SJCRH30 (cell line): ENCODE measurements at regions not wholly inside any gene's neighbourhood (a gene's known extent, or its start where the extent isn't known, plus 50 kb on each side); places are given as distances from the start of the nearest gene placed in this dataset.
A peak's percentile ranks its signal among the peaks of the same experiment; 100 is the strongest.
"Not testable (repeated sequence)": the region's sequence is repeated elsewhere in the genome, so short reads cannot be mapped to it uniquely, and the experiment has no call there.

Experiments
- DNase-seq, 2 experiments: peaks; one replicate each; pipeline ENCODE4 v3.0.0-alpha.2; 2015 to 2020
- H3K27ac ChIP-seq: fragments of 250-450 bp; sonication (Bioruptor Pico); 2 replicates; pipeline ENCODE4 v1.5.1; 2020; ENCODE audit warnings: mild to moderate bottlenecking, moderate library complexity
- H3K27me3 ChIP-seq: fragments of 250-450 bp; sonication (Bioruptor Pico); 2 replicates; pipeline ENCODE4 v1.5.1; 2020; ENCODE audit warnings: mild to moderate bottlenecking, moderate library complexity
- H3K36me3 ChIP-seq: fragments of 250-450 bp; sonication (Bioruptor Pico); 2 replicates; pipeline ENCODE4 v1.5.1; 2020; ENCODE audit warnings: mild to moderate bottlenecking, moderate library complexity
- H3K4me1 ChIP-seq: fragments of 250-450 bp; sonication (Bioruptor Pico); 2 replicates; pipeline ENCODE4 v1.5.1; 2020; ENCODE audit warnings: mild to moderate bottlenecking, moderate library complexity
- H3K4me3 ChIP-seq: fragments of 250-450 bp; sonication (Bioruptor Pico); 2 replicates; pipeline ENCODE4 v1.5.1; 2020; ENCODE audit warnings: mild to moderate bottlenecking, moderate library complexity
- H3K9me3 ChIP-seq: fragments of 250-450 bp; sonication (Bioruptor Pico); replicated peaks from 2 replicates; pipeline ENCODE4 v1.5.1; 2020; ENCODE audit warnings: mild to moderate bottlenecking, moderate library complexity

DNA sequence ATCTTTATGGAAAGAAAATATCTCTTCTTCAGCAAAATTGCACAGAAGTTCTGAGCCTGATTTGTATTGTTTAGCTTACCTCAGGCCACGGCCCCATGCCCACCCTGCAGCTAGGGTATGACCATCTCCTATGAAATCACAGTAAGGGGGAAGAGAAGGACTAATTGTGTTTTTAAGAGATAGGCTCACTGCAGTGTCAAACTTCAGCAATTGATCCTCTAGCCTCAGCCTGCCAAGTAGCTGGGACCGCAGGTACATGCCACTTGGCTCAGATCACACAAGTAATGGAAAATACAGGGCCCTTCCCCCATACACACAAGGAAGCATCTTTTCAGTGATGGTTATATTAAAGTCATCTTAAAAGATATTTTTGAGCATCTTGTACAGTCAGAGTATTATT lies 60.0 kb downstream of the DMAC1 start:
- Histone ChIP-seq H3K9me3 (no peaks in the 10 kb centered on the region), H3K27me3 (no peaks in the 10 kb centered on the region), H3K36me3 (no peaks in the 10 kb centered on the region), H3K27ac (no peak overlapping the region), H3K4me1 (no peaks in the 10 kb centered on the region), H3K4me3 (no peak overlapping the region)
- no peak for DNase-seq

- H3K4me1 ChIP-seq = no peaks in the 10 kb centered on the region
- no peaks in the 10 kb centered on the region for H3K36me3 ChIP-seq
- no peak overlapping the region for H3K27ac ChIP-seq
- DNase-seq = no peak
- no peak overlapping the region for H3K4me3 ChIP-seq
- H3K9me3 ChIP-seq = no peaks in the 10 kb centered on the region
- H3K27me3 ChIP-seq = no peaks in the 10 kb centered on the region
Measured at GRCh38 chr9:7735311-7735710, 64.3 kb downstream of the DMAC1 start.

DNA sequence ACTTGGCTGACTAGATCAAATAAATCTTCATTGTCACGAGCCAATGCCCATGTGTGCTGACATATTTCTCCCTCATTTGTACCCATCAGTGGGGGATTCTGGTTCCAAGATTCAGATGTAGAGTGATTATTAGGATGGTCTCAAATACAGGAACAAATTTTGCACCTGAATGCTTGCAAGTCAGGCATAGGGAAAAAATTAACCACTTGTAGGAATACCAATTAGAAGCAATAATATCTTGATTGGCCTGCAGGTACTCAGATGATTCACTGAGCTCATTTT lies 69.5 kb downstream of the DMAC1 start:
- H3K27ac ChIP-seq = no peak overlapping the region
- H3K4me1 ChIP-seq = no peaks in the 10 kb centered on the region
- no peaks in the 10 kb centered on the region for H3K36me3 ChIP-seq
- H3K9me3 ChIP-seq = no peaks in the 10 kb centered on the region
- no peak overlapping the region for H3K4me3 ChIP-seq
- no peak for DNase-seq
- no peaks in the 10 kb centered on the region for H3K27me3 ChIP-seq

- Histone ChIP-seq H3K27ac (no peak overlapping the region), H3K9me3 (no peaks in the 10 kb centered on the region), H3K27me3 (no peaks in the 10 kb centered on the region)
Measured at GRCh38 chr9:7729371-7730163, 70.0 kb downstream of the DMAC1 start.

GRCh38 chr9:7721291-7721690 lies 78.3 kb downstream of the DMAC1 start:
- peak in 1 of 2 experiments; percentile 10 for DNase-seq
- Histone ChIP-seq H3K27ac (no peak overlapping the region), H3K36me3 (no peaks in the 10 kb centered on the region), H3K4me3 (no peak overlapping the region), H3K27me3 (no peaks in the 10 kb centered on the region), H3K4me1 (no peaks in the 10 kb centered on the region), H3K9me3 (no peaks in the 10 kb centered on the region)

More at GRCh38 chr9:7729371-7730163, 70.0 kb downstream of the DMAC1 start:
- H3K36me3 ChIP-seq = no peaks in the 10 kb centered on the region
- no peaks in the 10 kb centered on the region for H3K4me1 ChIP-seq
- H3K4me3 ChIP-seq = no peak overlapping the region
- DNase-seq = no peak

- H3K27me3 ChIP-seq = not testable (repeated sequence)
Measured at GRCh38 chr9:7713088-7713487, 86.5 kb downstream of the DMAC1 start.

GRCh38 chr9:7710686-7711085 lies 88.9 kb downstream of the DMAC1 start:
- Histone ChIP-seq H3K4me3 (no peak overlapping the region), H3K4me1 (no peaks in the 10 kb centered on the region), H3K36me3 (no peaks in the 10 kb centered on the region), H3K27me3 (no peaks in the 10 kb centered on the region), H3K27ac (no peak overlapping the region), H3K9me3 (no peaks in the 10 kb centered on the region)
- peak in 1 of 2 experiments; percentile 13 for DNase-seq

More at GRCh38 chr9:7713088-7713487, 86.5 kb downstream of the DMAC1 start:
- H3K27ac ChIP-seq, H3K9me3 ChIP-seq, DNase-seq, H3K4me3 ChIP-seq, H3K4me1 ChIP-seq, H3K36me3 ChIP-seq: not testable (repeated sequence)

DNA sequence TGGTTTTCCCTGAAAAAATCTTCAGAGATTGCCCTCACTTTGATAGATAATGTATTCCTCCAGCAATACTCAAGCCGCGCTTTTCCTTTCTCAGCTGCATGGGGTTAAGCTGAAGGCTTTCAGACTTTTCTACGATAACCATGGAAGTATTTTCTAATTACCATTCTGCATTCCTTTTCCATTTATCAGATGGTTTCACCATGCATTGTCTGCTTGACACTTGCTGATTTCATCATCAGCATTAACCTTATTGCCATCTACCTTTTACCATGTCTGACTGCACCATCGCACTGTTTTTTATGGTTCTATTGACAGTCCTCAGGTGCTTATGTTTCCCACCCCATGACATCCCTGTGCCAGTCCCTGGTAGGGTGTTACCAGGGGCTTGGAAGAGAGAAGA lies 91.6 kb downstream of the DMAC1 start:
- Histone ChIP-seq H3K36me3 (no peaks in the 10 kb centered on the region), H3K27me3 (no peaks in the 10 kb centered on the region), H3K27ac (no peak overlapping the region), H3K4me3 (no peak overlapping the region), H3K9me3 (no peaks in the 10 kb centered on the region), H3K4me1 (no peaks in the 10 kb centered on the region)
- DNase-seq = no peak

DNA sequence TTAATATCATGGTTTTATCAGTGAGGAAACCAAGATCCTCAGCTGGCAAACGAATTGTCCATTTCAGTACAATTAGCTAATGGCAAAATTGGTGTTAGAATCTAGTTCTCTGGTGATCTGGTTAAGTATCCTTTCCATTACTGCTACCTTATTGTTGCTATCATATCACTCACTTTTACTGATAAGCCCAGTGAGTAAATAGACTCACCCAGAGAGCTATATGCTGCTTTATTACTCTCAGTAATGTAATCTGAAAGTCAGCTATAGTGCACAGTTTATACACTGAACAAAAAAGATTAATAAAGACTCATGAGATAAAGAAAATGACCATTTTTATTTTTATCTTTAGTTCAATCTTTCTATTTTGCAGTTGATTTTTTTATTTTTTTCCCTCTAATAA lies 95.0 kb downstream of the DMAC1 start:
- no peak overlapping the region for H3K27ac ChIP-seq
- no peaks in the 10 kb centered on the region for H3K9me3 ChIP-seq
- no peaks in the 10 kb centered on the region for H3K27me3 ChIP-seq
- no peaks in the 10 kb centered on the region for H3K4me1 ChIP-seq
- H3K36me3 ChIP-seq = no peaks in the 10 kb centered on the region
- DNase-seq = no peak
- H3K4me3 ChIP-seq = no peak overlapping the region

DNA sequence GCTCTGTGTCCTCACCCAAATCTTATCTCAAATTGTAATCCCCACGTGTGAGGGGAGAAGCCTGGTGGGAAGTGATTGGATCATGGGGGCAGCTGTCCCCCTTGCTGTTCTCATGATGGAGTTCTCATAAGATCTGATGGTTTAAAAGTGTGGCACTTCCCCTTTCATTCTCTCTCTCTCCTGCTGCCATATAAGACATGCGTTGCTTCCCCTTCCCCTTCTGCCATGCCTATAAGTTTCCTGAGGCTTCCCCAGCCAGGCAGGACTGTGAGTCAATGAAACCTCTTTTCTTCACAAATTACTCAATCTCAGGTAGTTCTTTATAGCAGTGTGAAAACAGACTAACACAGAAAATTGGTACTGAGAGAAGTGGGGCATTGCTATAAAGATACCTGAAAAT lies 107.7 kb downstream of the DMAC1 start:
- Histone ChIP-seq H3K36me3 (no peaks in the 10 kb centered on the region), H3K27me3 (no peaks in the 10 kb centered on the region), H3K27ac (no peak overlapping the region), H3K4me1 (no peaks in the 10 kb centered on the region), H3K9me3 (no peaks in the 10 kb centered on the region), H3K4me3 (no peak overlapping the region)
- DNase-seq = no peak

DNA sequence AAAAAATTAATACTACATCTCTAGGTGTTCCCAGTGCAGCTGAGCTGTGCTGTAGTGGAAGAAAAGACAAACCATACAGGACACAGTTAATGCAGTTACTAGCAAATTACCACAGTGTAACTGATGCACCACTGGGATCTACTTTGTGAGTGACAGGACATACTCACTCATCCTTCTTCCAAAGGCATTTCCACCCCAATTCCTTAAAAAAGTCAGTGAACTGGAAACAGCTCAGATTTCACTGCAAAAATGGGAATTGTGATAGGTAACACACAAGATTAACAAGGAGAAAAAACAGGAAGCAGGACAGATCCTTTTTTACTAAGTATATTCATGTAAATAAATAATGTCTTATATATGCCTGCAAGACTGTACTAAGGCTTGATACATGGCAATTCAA lies 109.6 kb downstream of the DMAC1 start:
- Histone ChIP-seq H3K27ac (no peak overlapping the region), H3K4me1 (no peaks in the 10 kb centered on the region), H3K9me3 (no peaks in the 10 kb centered on the region), H3K4me3 (no peak overlapping the region), H3K27me3 (no peaks in the 10 kb centered on the region), H3K36me3 (no peaks in the 10 kb centered on the region)
- DNase-seq = no peak

DNA sequence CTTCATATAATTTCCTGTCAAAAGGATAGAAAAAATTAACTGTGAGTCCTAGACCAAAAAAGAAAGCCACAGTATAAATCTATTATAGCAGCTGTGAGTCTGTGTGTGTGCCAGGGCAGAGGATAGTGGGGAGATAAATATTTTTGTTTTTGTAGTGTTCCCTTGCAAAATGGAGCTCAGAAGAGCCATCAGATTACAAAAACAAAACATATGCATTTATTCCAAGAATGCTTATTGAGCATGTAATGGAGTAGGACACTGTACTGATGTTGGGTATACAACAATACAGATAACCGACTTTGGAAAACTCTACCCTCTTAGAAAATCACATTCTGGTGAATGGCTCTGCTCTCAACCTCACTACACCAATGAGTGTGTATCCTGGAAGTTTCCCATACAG lies 111.0 kb downstream of the DMAC1 start:
- DNase-seq = no peak

GRCh38 chr9:7676609-7677156 lies 122.9 kb downstream of the DMAC1 start:
- Histone ChIP-seq H3K36me3 (no peaks in the 10 kb centered on the region), H3K4me1 (no peaks in the 10 kb centered on the region), H3K27ac (no peak overlapping the region), H3K27me3 (no peaks in the 10 kb centered on the region), H3K4me3 (no peak overlapping the region), H3K9me3 (no peaks in the 10 kb centered on the region)
- DNase-seq = peak in 1 of 2 experiments; percentile 32

More for the DNA sequence above, 111.0 kb downstream of the DMAC1 start:
- H3K27ac ChIP-seq = no peak overlapping the region
- H3K27me3 ChIP-seq = no peaks in the 10 kb centered on the region
- no peak overlapping the region for H3K4me3 ChIP-seq
- no peaks in the 10 kb centered on the region for H3K4me1 ChIP-seq
- H3K36me3 ChIP-seq = no peaks in the 10 kb centered on the region
- no peaks in the 10 kb centered on the region for H3K9me3 ChIP-seq

DNA sequence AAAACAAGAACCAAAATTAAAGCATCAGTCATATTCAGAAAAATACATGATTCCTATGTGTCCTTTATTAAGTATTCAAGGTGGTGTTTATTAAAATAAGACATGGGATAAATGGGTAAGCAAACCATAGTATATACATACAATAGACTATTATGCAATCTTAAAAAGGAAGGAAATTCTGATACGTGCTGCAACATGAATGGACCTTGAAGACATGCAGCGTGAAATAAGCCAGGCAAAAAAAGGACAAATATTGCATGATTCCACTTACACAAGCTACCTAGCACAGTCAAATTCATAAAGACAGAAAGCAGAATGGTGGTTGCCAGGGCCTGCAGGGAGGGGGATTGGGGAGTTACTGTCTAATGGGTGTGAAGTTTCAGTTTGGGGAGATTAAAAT lies 127.7 kb downstream of the DMAC1 start:
- no peak overlapping the region for H3K27ac ChIP-seq
- H3K4me1 ChIP-seq = no peaks in the 10 kb centered on the region
- no peaks in the 10 kb centered on the region for H3K27me3 ChIP-seq
- H3K9me3 ChIP-seq = no peaks in the 10 kb centered on the region
- no peak for DNase-seq
- no peak overlapping the region for H3K4me3 ChIP-seq
- no peaks in the 10 kb centered on the region for H3K36me3 ChIP-seq

GRCh38 chr9:7668541-7668940 lies 131.0 kb downstream of the DMAC1 start:
- Histone ChIP-seq H3K4me1 (no peaks in the 10 kb centered on the region), H3K36me3 (no peaks in the 10 kb centered on the region), H3K27ac (no peak overlapping the region), H3K27me3 (no peaks in the 10 kb centered on the region), H3K4me3 (no peak overlapping the region), H3K9me3 (no peaks in the 10 kb centered on the region)
- DNase-seq = no peak

DNA sequence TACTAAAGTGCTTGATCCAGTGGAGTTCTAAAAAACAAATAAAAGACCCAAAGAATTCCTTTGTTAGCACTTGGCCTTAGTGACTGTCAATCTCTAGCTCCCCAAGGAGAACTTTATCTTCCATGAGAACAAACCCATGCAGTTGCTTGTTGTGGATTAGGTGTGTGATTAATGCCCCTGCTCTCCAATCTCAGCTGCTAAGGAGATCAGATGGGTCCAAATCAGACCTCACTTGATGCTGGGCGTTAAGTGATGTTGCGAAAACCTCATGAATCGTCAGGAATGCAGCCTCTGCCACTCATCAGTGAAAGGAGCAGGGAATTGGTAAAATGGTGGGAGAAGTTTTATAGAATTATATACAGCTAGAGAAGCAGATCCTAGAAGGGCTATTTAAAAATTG lies 133.7 kb downstream of the DMAC1 start:
- Histone ChIP-seq H3K36me3 (no peaks in the 10 kb centered on the region), H3K4me1 (no peaks in the 10 kb centered on the region), H3K27me3 (no peaks in the 10 kb centered on the region), H3K4me3 (no peak overlapping the region), H3K27ac (no peak overlapping the region), H3K9me3 (no peaks in the 10 kb centered on the region)
- no peak for DNase-seq
